HG02763 (cell line): ENCODE measurements at regions not wholly inside any gene's neighbourhood (a gene's known extent, or its start where the extent isn't known, plus 50 kb on each side); places are given as distances from the start of the nearest gene placed in this dataset.
"Not testable (repeated sequence)": the region's sequence is repeated elsewhere in the genome, so short reads cannot be mapped to it uniquely, and the experiment has no call there.

ENCODE experiments used
- ATAC-seq: cut with Tn5 transposase; IDR thresholded peaks from one replicate; pipeline ENCODE4 v1.9.1; 2021; ENCODE audit warnings: mild to moderate bottlenecking, moderate library complexity; ENCODE audit not compliant: unreplicated experiment

DNA sequence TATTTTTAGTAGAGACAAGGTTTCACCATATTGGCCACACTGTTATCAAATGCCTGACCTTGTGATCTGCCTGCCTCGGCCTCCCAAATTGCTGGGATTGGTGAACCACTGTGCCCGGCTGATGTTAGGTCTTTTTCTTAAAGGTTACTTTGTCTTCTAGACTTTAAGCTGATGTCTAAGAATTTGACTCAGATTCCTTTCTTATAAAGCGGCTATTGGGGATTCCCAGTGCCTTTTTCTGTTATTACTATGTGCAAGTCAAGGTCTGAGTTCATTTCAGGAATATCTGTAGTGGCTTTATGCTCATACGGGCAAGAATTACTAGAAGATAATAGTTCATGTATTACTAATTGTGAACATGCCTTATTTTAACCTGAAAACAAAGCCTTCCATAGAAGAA is 102.8 kb downstream of the LAT start:
- ATAC-seq: not testable (repeated sequence)

DNA sequence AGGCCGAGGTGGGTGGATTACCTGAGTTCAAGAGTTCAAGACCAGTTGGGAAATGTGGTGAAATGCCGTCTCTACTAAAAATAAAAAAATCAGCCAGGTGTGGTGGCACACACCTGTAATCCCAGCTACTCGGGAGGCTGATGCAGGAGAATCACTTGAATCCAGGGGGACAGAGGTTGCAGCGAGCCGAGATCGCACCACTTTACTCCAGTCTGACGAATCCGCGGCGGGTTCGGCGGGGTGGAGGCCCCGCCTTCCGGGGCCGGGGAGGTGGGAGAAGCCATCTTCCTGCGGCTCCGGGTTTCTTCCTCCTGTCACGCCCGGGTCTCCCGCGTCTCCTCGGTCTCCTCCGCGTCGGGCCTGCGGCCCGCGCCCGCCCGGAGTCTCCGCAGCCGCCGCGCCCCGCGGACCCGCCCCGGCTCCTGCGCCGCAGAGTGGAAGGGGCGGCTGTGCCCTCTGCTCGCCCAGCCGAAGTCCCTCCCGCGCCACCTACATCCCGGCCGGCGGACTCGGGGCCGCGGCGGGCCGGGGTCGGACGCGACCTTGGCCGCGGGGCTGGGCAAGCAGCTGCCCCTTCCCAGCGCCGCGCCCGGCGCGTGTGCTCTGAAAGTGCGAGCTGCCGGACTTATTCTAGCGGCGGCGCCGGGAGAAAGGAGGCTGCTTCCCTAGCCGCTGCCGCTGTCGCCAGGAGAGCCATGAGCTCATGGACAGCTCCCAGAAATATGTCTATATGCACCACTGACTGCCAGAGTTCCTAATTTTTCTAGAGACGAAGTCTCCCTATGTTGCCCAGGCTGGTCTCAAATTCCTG is 97.2 kb downstream of the LAT start:
- not testable (repeated sequence) for ATAC-seq

DNA sequence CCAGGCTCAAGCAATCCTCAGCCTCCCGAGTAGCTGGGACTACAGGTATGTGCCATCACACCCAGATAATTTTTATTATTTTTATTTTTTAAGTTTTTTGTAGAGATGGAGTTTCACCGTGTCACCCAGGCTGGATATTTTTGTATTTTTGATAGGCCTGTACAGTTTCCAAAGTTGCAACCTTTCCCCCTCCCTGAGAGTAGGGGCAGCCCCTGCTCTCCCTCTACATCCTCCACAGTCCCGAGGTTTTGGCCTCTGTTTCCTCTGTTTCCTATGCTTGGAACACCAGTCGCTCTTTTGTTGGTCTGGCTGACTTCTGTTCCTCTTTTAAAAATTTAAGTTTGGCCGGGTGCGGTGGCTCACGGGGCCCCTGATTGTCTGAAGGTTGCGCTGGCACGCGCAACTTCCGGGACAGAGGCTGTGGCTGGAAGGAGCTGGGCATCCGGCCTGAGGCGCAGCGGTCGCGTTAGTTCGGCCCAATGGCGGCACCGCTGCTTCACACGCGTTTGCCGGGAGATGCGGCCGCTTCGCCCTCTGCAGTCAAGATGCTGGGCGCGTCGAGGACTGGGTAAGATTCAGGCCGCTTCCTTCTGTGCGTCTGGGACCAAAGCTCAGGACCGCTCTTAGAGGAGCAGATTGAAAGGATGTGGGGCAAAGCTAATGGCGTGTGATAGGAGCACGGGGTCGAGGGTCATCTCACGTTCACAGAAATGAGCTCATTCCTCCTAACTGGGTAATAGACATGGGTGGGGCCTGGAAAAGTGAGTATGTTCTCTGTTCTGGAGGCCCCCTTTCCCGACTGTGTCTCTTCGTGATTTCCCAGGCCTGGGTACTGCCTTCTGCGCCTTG is 89.9 kb downstream of the LAT start:
- peak; percentile 85 for ATAC-seq

DNA sequence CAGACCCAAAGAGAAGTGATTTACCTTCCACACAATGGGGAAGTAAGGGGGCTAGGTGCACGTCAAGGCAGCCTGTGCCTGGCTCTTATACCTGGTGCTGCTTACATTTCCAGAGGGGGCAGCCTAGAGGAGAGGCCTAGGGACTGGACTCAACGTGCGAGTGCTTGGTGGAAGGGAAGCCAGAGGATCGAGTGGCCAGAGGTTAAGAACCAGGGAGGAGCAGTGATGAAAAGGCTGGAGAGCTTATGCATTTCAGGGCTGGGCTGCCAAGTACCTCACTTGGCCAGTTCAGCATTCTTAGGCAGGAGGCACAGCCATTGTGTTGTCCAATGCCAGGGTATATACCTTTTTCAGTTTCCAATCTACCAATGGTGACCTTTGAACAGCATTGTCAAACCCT is 77.4 kb downstream of the LAT start:
- not testable (repeated sequence) for ATAC-seq

DNA sequence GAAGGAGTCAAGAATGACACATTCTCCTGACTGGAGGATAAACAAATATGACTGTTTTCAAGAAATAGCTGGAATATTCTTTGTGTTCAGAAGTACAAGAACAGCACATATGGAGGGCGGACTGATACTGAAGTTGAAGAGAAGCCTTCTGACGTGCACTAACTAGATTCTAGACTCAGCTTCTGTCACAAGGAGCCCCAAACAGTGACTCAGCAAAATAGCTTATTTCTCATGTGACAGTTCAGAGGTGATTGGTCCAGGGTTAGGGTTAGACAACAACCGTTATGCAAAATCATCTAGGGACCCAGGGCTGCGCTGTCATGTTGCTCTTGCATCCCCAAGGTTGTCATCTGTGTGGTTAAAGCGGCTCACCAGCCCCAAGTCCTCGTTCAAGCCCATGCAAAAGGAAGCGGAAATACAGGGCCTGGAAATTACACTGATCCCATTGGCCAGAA is 76.6 kb downstream of the LAT start:
- ATAC-seq: not testable (repeated sequence)

DNA sequence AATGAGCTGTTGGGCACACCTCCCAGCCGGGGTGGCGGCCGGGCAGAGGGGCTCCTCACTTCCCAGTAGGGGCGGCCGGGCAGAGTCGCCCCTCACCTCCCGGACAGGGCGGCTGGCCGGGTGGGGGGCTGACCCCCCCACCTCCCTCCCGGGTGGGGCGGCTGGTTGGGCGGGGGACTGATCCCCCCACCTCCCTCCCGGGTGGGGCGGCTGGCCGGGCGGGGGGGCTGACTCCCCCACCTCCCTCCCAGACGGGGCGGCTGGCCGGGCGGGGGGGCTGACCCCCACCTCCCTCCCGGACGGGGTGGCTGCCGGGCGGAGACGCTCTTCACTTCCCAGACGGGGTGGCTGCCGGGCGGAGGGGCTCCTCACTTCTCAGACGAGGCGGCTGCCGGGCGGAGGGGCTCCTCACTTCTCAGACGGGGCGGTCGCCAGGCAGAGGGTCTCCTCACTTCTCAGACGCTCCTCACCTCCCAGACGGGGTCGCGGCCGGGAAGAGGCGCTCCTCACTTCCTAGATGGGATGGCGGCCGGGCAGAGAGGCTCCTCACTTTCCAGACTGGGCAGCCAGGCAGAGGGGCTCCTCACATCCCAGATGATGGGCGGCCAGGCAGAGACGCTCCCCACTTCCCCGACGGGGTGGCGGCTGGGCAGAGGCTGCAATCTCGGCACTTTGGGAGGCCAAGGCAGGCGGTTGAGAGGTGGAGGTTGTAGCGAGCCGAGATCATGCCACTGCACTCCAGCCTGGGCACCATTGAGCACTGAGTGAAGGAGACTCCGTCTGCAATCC is 75.4 kb downstream of the LAT start:
- ATAC-seq: not testable (repeated sequence)

DNA sequence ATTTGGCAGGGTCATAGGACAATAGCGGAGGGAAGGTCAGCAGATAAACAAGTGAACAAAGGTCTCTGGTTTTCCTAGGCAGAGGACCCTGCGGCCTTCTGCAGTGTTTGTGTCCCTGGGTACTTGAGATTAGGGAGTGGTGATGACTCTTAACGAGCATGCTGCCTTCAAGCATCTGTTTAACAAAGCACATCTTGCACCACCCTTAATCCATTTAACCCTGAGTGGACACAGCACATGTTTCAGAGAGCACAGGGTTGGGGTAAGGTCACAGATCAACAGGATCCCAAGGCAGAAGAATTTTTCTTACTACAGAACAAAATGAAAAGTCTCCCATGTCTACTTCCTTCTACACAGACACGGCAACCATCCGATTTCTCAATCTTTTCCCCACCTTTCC is 74.7 kb downstream of the LAT start:
- ATAC-seq: not testable (repeated sequence)
